Large intestine (tissue), 3 donors: ENCODE measurements at regions not wholly inside any gene's neighbourhood (a gene's known extent, or its start where the extent isn't known, plus 50 kb on each side); places are given as distances from the start of the nearest gene placed in this dataset.
"Not testable (repeated sequence)": the region's sequence is repeated elsewhere in the genome, so short reads cannot be mapped to it uniquely, and the experiment has no call there.

Experiments
- DNase-seq, 2 donors: peaks; one replicate each; pipeline versions ENCODE4 v3.0.0 to v3.0.0-alpha.2; 2013
- H3K27ac ChIP-seq: one replicate; pipeline ENCODE4 v1.5.1; 2013; ENCODE audit warnings: low read length
- H3K27me3 ChIP-seq: 2 replicates; pipeline ENCODE4 v1.6.1; 2013; ENCODE audit warnings: low read length; ENCODE audit not compliant: control insufficient read depth, insufficient read depth
- H3K36me3 ChIP-seq: 2 replicates; pipeline ENCODE4 v1.6.1; 2013; ENCODE audit warnings: low read length; ENCODE audit not compliant: control insufficient read depth, insufficient read depth
- H3K4me1 ChIP-seq: one replicate; pipeline ENCODE4 v1.6.1; 2013; ENCODE audit warnings: low read length; ENCODE audit not compliant: control insufficient read depth, insufficient read depth
- H3K4me3 ChIP-seq: one replicate; pipeline ENCODE4 v1.5.1; 2013; ENCODE audit warnings: low read length
- H3K9me3 ChIP-seq: one replicate; pipeline ENCODE4 v1.6.1; 2013; ENCODE audit warnings: mild to moderate bottlenecking, low read depth, low read length, moderate library complexity; ENCODE audit not compliant: control insufficient read depth
- WGBS: methylation state at CpG from one replicate; pipeline ENCODE4 v1.1.5; 2013; ENCODE audit warnings: low lambda C conversion rate; ENCODE audit not compliant: insufficient coverage; 5-methylcytosine and 5-hydroxymethylcytosine counted together

DNA sequence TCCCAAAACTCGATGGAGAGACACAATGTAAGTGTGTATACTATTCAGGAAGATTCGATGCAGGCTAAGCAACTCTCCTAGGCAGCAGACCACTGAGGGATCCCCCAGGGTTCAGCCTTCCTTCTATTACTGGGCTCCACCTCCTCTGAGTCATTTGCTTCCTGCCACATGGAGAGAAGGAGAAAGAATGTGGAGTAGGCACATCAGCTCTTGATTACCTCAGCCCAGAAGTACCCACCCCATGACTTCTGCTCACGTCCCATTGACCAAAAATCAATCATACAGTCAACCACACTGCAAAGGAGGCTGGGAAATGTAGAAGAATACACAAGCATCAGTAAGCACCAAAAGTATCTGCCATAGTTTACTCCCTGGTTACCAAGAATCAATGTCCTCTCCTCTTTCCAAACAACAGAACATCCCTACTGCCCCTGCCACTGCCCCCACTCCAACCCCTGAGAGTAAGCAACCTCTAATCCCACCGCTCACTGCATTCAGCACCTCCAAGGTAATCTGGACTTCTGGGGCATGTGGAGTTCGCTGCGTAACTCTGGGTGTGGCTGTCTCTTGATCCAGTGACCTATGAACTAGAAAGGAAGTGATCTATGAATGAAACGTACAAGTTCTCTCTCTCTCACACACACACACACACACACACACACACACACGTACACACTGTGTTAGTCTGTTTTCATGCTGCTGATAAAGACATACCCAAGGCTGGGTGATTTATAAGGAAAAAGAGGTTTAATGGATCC, 91.2 kb upstream of the C1QTNF7 start:
- no peaks in the 10 kb centered on the region for H3K27me3 ChIP-seq
- no peaks in the 10 kb centered on the region for H3K36me3 ChIP-seq
- H3K4me1 ChIP-seq, result no peaks in the 10 kb centered on the region
- no peak for DNase-seq
- H3K27ac ChIP-seq, result no peak overlapping the region
- WGBS, result no CpG with 5 or more reads among the region's 8 CpGs
- H3K4me3 ChIP-seq, result no peak overlapping the region
- H3K9me3 ChIP-seq, result no peaks in the 10 kb centered on the region

DNA sequence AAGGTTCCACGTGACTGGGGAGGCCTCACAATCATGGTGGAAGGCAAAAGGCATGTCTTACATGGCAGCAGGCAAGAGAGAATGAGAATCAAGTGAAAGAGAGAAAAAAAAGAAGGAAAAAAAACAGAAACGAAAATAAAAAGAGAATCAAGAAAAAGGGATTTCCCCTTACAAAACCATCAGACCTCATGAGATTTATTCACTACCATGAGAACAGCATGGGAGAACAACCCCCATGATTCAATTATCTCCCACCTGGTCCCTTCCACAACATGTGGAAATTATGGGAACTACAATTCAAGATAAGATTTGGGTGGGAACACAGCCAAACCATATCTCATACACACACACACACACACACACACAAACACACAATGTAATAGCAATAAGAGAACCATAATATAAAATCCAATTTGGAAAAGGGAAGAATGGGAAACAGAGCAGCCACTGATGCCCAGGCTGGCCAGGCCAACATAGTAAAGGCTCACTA, 90.6 kb upstream of the C1QTNF7 start:
- H3K27me3 ChIP-seq, DNase-seq, H3K36me3 ChIP-seq, H3K27ac ChIP-seq, H3K9me3 ChIP-seq, H3K4me3 ChIP-seq, H3K4me1 ChIP-seq: not testable (repeated sequence)
- WGBS, result 85% methylated on average over 2 of the region's 2 CpGs

DNA sequence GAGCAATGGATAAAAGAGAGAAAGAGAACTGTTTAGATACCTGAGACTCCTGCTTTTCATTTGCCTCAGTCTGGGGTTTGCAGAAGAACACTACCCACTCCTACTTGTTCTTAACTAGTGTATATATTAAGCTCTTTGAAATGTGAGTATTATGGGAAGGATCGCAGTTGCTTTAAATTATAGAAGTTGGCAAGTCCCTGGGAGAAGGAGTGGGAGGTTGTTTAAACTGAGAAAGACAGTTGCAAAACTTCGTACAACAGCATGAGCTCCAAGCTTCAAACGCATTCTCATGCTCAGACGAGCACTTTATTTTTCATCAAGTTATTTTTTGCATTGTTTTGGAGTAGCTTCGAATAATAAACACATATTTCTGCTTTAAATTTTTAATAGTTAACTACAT, 88.1 kb upstream of the C1QTNF7 start:
- 95% methylated on average over 3 of the region's 5 CpGs for WGBS
- Histone ChIP-seq H3K27ac (no peak overlapping the region), H3K36me3 (no peaks in the 10 kb centered on the region), H3K4me3 (peak overlapping the region; percentile 26), H3K27me3 (no peaks in the 10 kb centered on the region), H3K4me1 (no peaks in the 10 kb centered on the region), H3K9me3 (no peaks in the 10 kb centered on the region)
- no peak for DNase-seq

DNA sequence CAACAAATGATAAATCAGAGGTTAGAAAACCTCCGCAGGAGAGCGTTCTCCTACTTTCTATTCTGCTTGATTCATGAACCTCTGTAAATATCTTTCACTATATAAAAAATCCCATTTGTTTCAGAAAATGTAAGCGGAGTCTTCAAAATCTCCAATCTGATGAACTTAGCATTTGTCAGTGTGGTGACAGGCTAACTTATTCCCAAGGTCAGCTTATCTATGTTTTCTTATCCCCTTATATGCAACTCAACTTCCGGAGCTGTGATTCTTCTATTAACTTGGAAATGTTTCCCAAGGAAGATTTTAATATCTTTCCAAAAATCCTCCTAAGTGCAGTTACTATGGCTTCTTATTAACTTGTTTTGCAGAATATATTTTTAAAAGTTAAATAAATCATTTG, 87.5 kb upstream of the C1QTNF7 start:
- Histone ChIP-seq H3K4me3 (peak overlapping the region; percentile 26), H3K4me1 (no peaks in the 10 kb centered on the region), H3K27me3 (no peaks in the 10 kb centered on the region), H3K27ac (no peak overlapping the region), H3K9me3 (no peaks in the 10 kb centered on the region), H3K36me3 (no peaks in the 10 kb centered on the region)
- no peak for DNase-seq
- WGBS, result 80% methylated on average over 1 of the region's 4 CpGs

DNA sequence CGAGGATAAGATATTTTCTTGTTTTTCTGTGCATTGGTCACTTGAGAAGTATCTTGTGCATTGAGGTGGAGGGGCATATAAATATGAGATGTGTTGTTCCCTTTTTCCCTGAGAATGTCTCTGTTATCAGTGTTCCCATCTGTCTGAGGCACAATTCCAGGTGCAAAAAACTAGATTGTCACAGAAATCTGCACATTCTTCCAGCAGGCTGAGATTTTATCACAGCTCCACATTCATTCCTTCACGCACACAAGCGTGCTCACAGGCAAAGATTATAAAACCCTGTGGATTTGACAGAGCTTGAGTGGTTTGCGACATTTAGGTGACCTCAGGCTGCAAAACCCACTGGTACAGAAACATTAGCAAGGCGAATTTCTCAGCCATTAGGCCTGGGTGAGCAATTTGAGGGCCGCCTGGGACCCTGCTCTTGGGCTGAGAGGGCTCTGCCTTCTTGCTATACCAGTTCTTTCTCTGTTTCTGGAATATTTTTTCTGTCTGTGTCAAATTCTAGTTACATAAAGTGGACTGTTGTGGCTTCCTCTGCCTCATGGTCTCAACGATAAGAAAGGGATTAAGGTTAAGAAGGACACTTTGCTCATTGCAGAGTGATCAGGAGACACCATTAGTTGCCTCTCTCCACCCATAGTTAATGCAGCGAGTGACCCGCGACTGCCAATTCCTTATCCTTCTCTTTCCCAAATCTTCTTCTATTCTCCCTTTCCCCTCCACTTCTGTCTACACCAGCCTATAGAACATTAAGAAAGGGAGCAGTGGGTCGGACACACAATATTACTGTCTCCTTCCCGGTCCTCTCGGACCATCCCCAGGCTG, 86.7 kb upstream of the C1QTNF7 start:
- H3K9me3 ChIP-seq, result no peaks in the 10 kb centered on the region
- WGBS, result no CpG with 5 or more reads among the region's 13 CpGs
- no peak overlapping the region for H3K27ac ChIP-seq
- H3K27me3 ChIP-seq, result no peaks in the 10 kb centered on the region
- no peak for DNase-seq
- H3K4me1 ChIP-seq, result no peaks in the 10 kb centered on the region
- peak overlapping the region; percentile 10 for H3K4me3 ChIP-seq
- no peaks in the 10 kb centered on the region for H3K36me3 ChIP-seq

DNA sequence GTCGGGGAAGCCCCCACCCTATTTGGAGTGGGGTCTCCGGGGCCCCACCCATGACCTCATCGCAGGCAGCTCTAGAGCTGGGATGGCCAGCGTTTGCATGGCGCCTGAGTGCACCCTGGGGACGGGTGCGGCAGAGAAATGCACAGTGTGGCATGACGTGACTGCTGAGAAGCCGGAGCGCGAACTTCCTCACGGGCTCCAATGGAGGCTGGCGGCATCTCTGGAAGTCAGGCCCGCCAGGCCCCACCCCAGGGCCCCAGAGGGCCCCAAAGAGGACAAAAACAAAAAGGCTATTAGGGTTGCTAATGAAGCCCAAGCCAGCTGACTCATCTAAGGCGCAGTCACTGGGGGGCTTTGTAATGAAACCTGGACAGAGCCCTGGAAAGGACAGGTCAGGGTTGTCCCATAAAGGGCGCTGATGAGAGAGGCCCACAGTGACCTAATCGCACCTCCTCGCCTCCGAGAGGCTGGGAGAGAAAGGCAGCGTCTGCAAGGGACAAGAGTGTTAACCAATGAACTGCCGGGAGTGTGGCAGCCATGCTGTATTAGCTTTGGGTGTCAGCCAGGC, 86.0 kb upstream of the C1QTNF7 start:
- Histone ChIP-seq H3K27ac (no peak overlapping the region), H3K4me3 (no peak overlapping the region), H3K36me3 (no peaks in the 10 kb centered on the region), H3K9me3 (no peaks in the 10 kb centered on the region), H3K4me1 (no peaks in the 10 kb centered on the region), H3K27me3 (no peaks in the 10 kb centered on the region)
- DNase-seq, result no peak
- WGBS, result no CpG with 5 or more reads among the region's 21 CpGs

DNA sequence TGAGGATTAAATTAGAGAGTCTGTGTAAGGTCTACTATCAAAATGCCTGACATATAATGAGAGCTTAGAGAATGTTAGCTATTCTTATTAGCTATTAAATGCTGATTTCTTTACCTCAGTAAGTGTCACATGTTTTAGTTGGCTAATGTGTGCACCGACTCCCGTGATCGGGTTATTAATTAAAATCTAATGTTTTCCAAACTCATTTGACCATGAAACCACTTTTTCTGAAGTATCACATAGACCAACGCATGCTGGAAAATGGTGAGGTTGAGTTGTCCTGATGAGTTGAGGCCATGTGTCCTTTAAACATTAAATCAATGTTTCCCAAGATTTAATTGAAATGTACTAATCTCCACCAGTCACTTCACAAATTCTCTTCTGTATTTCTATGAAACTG, 84.8 kb upstream of the C1QTNF7 start:
- Histone ChIP-seq H3K36me3 (no peaks in the 10 kb centered on the region), H3K4me3 (no peak overlapping the region), H3K4me1 (no peaks in the 10 kb centered on the region), H3K9me3 (no peaks in the 10 kb centered on the region), H3K27me3 (no peaks in the 10 kb centered on the region), H3K27ac (no peak overlapping the region)
- WGBS, result 100% methylated on average over 4 of the region's 4 CpGs
- DNase-seq, result no peak

DNA sequence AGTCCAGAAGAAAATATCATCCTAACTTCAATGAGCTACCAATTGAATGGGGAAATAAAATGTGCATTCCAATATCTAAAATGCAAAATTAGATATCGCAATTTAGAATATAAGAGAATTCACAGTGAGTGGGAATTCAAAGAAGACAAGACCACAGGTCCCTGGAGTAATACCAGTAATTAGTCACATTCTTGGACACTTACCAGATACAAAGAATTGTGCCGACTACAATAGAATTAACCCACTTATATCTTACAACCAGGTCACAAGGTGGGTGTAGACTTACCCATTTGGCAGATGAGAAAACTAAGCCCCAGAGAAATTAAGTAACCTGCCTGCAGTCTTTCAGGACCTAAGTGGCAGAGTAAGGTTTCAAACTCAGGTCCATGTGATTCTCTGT, 84.3 kb upstream of the C1QTNF7 start:
- no peak overlapping the region for H3K27ac ChIP-seq
- H3K9me3 ChIP-seq, result no peaks in the 10 kb centered on the region
- no peak for DNase-seq
- no peaks in the 10 kb centered on the region for H3K27me3 ChIP-seq
- no peaks in the 10 kb centered on the region for H3K36me3 ChIP-seq
- no peaks in the 10 kb centered on the region for H3K4me1 ChIP-seq
- H3K4me3 ChIP-seq, result no peak overlapping the region
- WGBS, result no CpG with 5 or more reads among the region's 2 CpGs

DNA sequence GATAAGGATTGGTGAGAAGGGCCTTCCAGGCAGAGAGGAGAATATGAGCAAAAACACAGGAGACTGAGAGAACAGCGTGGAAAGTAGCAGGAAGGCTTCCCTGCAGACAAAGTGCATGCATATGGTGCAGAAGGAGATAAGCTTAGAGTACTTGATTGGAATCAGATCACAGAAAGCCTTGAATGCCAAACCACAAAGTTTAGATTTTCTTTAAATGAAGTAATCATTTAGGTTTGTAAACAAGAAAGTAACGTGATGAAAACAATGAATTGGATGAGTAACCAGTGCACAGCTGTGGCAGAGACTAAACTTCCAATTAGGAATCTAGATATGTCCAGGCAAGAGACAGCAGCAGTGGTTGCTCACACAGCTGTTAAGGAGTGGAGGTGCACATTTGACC, 83.8 kb upstream of the C1QTNF7 start:
- peak in 1 of 2 donors; percentile 13 for DNase-seq
- WGBS, result 70% methylated on average over 2 of the region's 2 CpGs
- Histone ChIP-seq H3K36me3 (no peaks in the 10 kb centered on the region), H3K4me3 (no peak overlapping the region), H3K27ac (no peak overlapping the region), H3K9me3 (no peaks in the 10 kb centered on the region), H3K4me1 (no peaks in the 10 kb centered on the region), H3K27me3 (no peaks in the 10 kb centered on the region)

DNA sequence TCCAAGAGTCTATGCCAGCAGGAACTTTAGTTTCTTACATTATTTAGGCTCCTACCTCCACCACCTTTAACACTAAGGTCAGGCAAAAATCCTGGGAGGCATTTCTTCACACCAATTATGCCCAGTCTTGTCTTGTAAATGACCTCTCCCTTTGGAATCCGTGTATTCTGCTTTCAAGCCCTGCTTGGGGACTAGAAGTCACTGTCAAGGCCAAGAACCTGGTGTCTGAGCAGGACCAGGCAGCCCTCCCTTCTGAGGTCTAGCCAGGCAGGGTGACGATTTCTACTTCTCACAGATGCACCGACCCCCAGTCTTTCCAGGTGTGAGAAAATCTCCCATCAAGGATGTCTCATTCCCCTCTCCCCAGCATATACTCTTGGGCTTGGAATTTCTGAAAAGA, 82.7 kb upstream of the C1QTNF7 start:
- H3K27ac ChIP-seq, result no peak overlapping the region

More for the DNA sequence above, 82.7 kb upstream of the C1QTNF7 start:
- H3K36me3 ChIP-seq, result no peaks in the 10 kb centered on the region
- no peaks in the 10 kb centered on the region for H3K4me1 ChIP-seq
- no peak for DNase-seq
- H3K9me3 ChIP-seq, result no peaks in the 10 kb centered on the region
- no peaks in the 10 kb centered on the region for H3K27me3 ChIP-seq
- H3K4me3 ChIP-seq, result no peak overlapping the region
- WGBS, result no CpG with 5 or more reads among the region's 3 CpGs
